IPS DF 19.7 (cell line): ENCODE measurements at regions not wholly inside any gene's neighbourhood (a gene's known extent, or its start where the extent isn't known, plus 50 kb on each side); places are given as distances from the start of the nearest gene placed in this dataset.
"Not testable (repeated sequence)": the region's sequence is repeated elsewhere in the genome, so short reads cannot be mapped to it uniquely, and the experiment has no call there.

Experiments used
- DNase-seq: peaks from one replicate; pipeline ENCODE4 v3.0.0-alpha.2; 2013; ENCODE audit warnings: low read depth, low spot score

- DNase-seq: no peak
Observed at GRCh38 chr3:61443886-61444285, 117.5 kb upstream of the PTPRG start.

GRCh38 chr3:61444782-61445181, 116.6 kb upstream of the PTPRG start:
- no peak for DNase-seq

- no peak for DNase-seq
Observed at GRCh38 chr3:61445924-61446323, 115.4 kb upstream of the PTPRG start.

GRCh38 chr3:61446341-61446740, 115.0 kb upstream of the PTPRG start:
- DNase-seq: no peak

GRCh38 chr3:61448378-61448777, 113.0 kb upstream of the PTPRG start:
- no peak for DNase-seq

- no peak for DNase-seq
Observed at GRCh38 chr3:61449327-61450040, 111.9 kb upstream of the PTPRG start.

GRCh38 chr3:61450866-61451265, 110.5 kb upstream of the PTPRG start:
- DNase-seq: no peak

GRCh38 chr3:61451841-61452240, 109.5 kb upstream of the PTPRG start:
- no peak for DNase-seq

GRCh38 chr3:61452535-61453090, 108.8 kb upstream of the PTPRG start:
- no peak for DNase-seq

- DNase-seq: no peak
Observed at GRCh38 chr3:61454006-61454585, 107.3 kb upstream of the PTPRG start.

GRCh38 chr3:61454801-61455200, 106.6 kb upstream of the PTPRG start:
- DNase-seq: no peak

GRCh38 chr3:61460636-61461035, 100.7 kb upstream of the PTPRG start:
- no peak for DNase-seq

- no peak for DNase-seq
Observed at GRCh38 chr3:61463191-61463590, 98.2 kb upstream of the PTPRG start.

GRCh38 chr3:61464518-61465140, 96.7 kb upstream of the PTPRG start:
- DNase-seq: no peak

- DNase-seq: no peak
Observed at GRCh38 chr3:61466357-61466756, 95.0 kb upstream of the PTPRG start.

- DNase-seq: no peak
Observed at GRCh38 chr3:61483997-61484396, 77.4 kb upstream of the PTPRG start.

GRCh38 chr3:61493339-61493738, 68.0 kb upstream of the PTPRG start:
- no peak for DNase-seq

- DNase-seq: not testable (repeated sequence)
Observed at GRCh38 chr3:61494309-61494708, 67.1 kb upstream of the PTPRG start.

- no peak for DNase-seq
Observed at GRCh38 chr3:61497463-61497862, 63.9 kb upstream of the PTPRG start.

GRCh38 chr3:61505197-61505596, 56.2 kb upstream of the PTPRG start:
- no peak for DNase-seq

- no peak for DNase-seq
Observed at GRCh38 chr3:61507946-61508345, 53.4 kb upstream of the PTPRG start.
